HEK293 (cell line): ENCODE measurements at regions not wholly inside any gene's neighbourhood (a gene's known extent, or its start where the extent isn't known, plus 50 kb on each side); places are given as distances from the start of the nearest gene placed in this dataset.

Source experiments
- CTCF ChIA-PET: fragments of 350-600 bp; formaldehyde crosslinking; extraction: SDS; loops from one replicate; lab custom pipeline; 2021; ENCODE audit warnings: antibody characterized with exemption; lab: Yijun Ruan, JAX
- POLR2A ChIA-PET: fragments of 300-600 bp; formaldehyde crosslinking; extraction: SDS; loops from one replicate; lab custom pipeline; 2020; ENCODE audit warnings: antibody characterized with exemption, inconsistent platforms; lab: Yijun Ruan, JAX
- H3K27ac ChIP-seq: fragments of 200-500 bp; sonication (Bioruptor generic); 2 replicates; pipeline ENCODE4 v1.5.1; 2014; ENCODE audit warnings: low read depth, low read length, control low read depth, inconsistent platforms; ENCODE audit errors: extremely low read depth
- H3K36me3 ChIP-seq, 2 experiments: fragments of 200-500 bp in 1 of 2; sonication (Bioruptor generic) in 1 of 2; 1 replicate in 1 of 2; 2 replicates in 1 of 2; pipeline ENCODE4 v1.5.1; 2014 to 2017; ENCODE audit warnings: inconsistent platforms in 2 of 2, low read length in 2 of 2; ENCODE audit not compliant: control insufficient read depth in 2 of 2, insufficient read depth in 1 of 2
- H3K4me1 ChIP-seq: fragments of 200-500 bp; sonication (Bioruptor generic); 2 replicates; pipeline ENCODE4 v1.5.1; 2014; ENCODE audit warnings: mild to moderate bottlenecking, low read length, inconsistent platforms; ENCODE audit not compliant: control insufficient read depth, insufficient read depth
- H3K4me3 ChIP-seq: 2 replicates; pipeline ENCODE4 v1.5.1; 2011; ENCODE audit warnings: low read depth, mild to moderate bottlenecking, control low read depth, low read length, moderate library complexity
- H3K9me3 ChIP-seq: fragments of 200-500 bp; sonication (Bioruptor generic); 2 replicates; pipeline ENCODE4 v1.5.1; 2014; ENCODE audit warnings: low read depth, low read length, inconsistent platforms; ENCODE audit not compliant: control insufficient read depth, insufficient read depth
- GLI4 ChIP-seq: fragments of 450-650 bp; formaldehyde crosslinking; IDR thresholded peaks from 2 replicates; pipeline ENCODE4 v1.5.1; 2016; ENCODE audit warnings: missing biosample characterization, missing genetic modification characterization
- HOXA7 ChIP-seq: sonication (generic); formaldehyde crosslinking; IDR thresholded peaks from 2 replicates; pipeline ENCODE4 v1.8.1; 2022; ENCODE audit warnings: missing genetic modification reagents, borderline replicate concordance
- MEIS1 ChIP-seq: sonication (generic); formaldehyde crosslinking; IDR thresholded peaks from 2 replicates; pipeline ENCODE4 v1.8.1; 2022; ENCODE audit warnings: missing genetic modification reagents, mild to moderate bottlenecking, borderline replicate concordance
- MZF1 ChIP-seq: fragments of 450-650 bp; formaldehyde crosslinking; IDR thresholded peaks from 2 replicates; pipeline ENCODE4 v1.5.1; 2017; ENCODE audit warnings: missing biosample characterization, missing genetic modification characterization, borderline replicate concordance
- PRDM2 ChIP-seq: fragments of 450-650 bp; formaldehyde crosslinking; IDR thresholded peaks from 2 replicates; pipeline ENCODE4 v1.5.1; 2016; ENCODE audit warnings: missing biosample characterization, missing genetic modification characterization, borderline replicate concordance
- ZBTB1 ChIP-seq: fragments of 450-650 bp; formaldehyde crosslinking; IDR thresholded peaks from 2 replicates; pipeline ENCODE4 v1.5.1; 2016; ENCODE audit warnings: missing biosample characterization, missing genetic modification characterization
- ZBTB44 ChIP-seq: fragments of 450-650 bp; IDR thresholded peaks from 2 replicates; pipeline ENCODE4 v1.5.1; 2018; ENCODE audit warnings: missing biosample characterization, mild to moderate bottlenecking, missing genetic modification characterization
- ZFP3 ChIP-seq: fragments of 450-650 bp; formaldehyde crosslinking; IDR thresholded peaks from 2 replicates; pipeline ENCODE4 v1.5.1; 2016; ENCODE audit warnings: low read depth, missing biosample characterization, missing genetic modification characterization
- ZFP69B ChIP-seq: fragments of 450-650 bp; formaldehyde crosslinking; IDR thresholded peaks from 2 replicates; pipeline ENCODE4 v1.5.1; 2016; ENCODE audit warnings: missing biosample characterization, missing genetic modification characterization
- ZIC2 ChIP-seq: fragments of 450-650 bp; formaldehyde crosslinking; IDR thresholded peaks from 2 replicates; pipeline ENCODE4 v1.5.1; 2016; ENCODE audit warnings: missing biosample characterization, missing genetic modification characterization
- ZNF10 ChIP-seq: fragments of 450-650 bp; formaldehyde crosslinking; IDR thresholded peaks from 2 replicates; pipeline ENCODE4 v1.5.1; 2017; ENCODE audit warnings: missing biosample characterization, missing genetic modification characterization
- ZNF157 ChIP-seq: fragments of 450-650 bp; formaldehyde crosslinking; IDR thresholded peaks from 2 replicates; pipeline ENCODE4 v1.5.1; 2016; ENCODE audit warnings: missing biosample characterization, missing genetic modification characterization
- ZNF169 ChIP-seq: fragments of 450-650 bp; formaldehyde crosslinking; IDR thresholded peaks from 2 replicates; pipeline ENCODE4 v1.5.1; 2016; ENCODE audit warnings: missing biosample characterization, missing genetic modification characterization
- ZNF18 ChIP-seq: fragments of 450-650 bp; formaldehyde crosslinking; IDR thresholded peaks from 2 replicates; pipeline ENCODE4 v1.5.1; 2016; ENCODE audit warnings: missing biosample characterization, missing genetic modification characterization
- ZNF211 ChIP-seq: fragments of 450-650 bp; formaldehyde crosslinking; IDR thresholded peaks from 2 replicates; pipeline ENCODE4 v1.5.1; 2016; ENCODE audit warnings: low read depth, missing biosample characterization, missing genetic modification characterization
- ZNF350 ChIP-seq: fragments of 450-650 bp; formaldehyde crosslinking; IDR thresholded peaks from 2 replicates; pipeline ENCODE4 v1.5.0; 2017; ENCODE audit warnings: missing biosample characterization, mild to moderate bottlenecking, missing genetic modification characterization
- ZNF354C ChIP-seq: fragments of 450-650 bp; formaldehyde crosslinking; IDR thresholded peaks from 2 replicates; pipeline ENCODE4 v1.5.1; 2016; ENCODE audit warnings: missing biosample characterization, missing genetic modification characterization, low read depth, borderline replicate concordance
- ZNF449 ChIP-seq: fragments of 450-650 bp; formaldehyde crosslinking; IDR thresholded peaks from 2 replicates; pipeline ENCODE4 v1.5.1; 2017; ENCODE audit warnings: missing biosample characterization, mild to moderate bottlenecking, missing genetic modification characterization, moderate library complexity
- ZNF510 ChIP-seq: fragments of 450-650 bp; formaldehyde crosslinking; IDR thresholded peaks from 2 replicates; pipeline ENCODE4 v1.5.1; 2018; ENCODE audit warnings: mild to moderate bottlenecking, missing genetic modification characterization, missing biosample characterization; ENCODE audit not compliant: insufficient replicate concordance
- ZNF514 ChIP-seq: fragments of 450-650 bp; formaldehyde crosslinking; IDR thresholded peaks from 2 replicates; pipeline ENCODE4 v1.5.1; 2016; ENCODE audit warnings: missing biosample characterization, missing genetic modification characterization
- ZNF560 ChIP-seq: fragments of 450-650 bp; formaldehyde crosslinking; IDR thresholded peaks from 2 replicates; pipeline ENCODE4 v1.5.1; 2017; ENCODE audit warnings: missing biosample characterization, missing genetic modification characterization, borderline replicate concordance
- ZNF621 ChIP-seq: fragments of 450-650 bp; formaldehyde crosslinking; IDR thresholded peaks from 2 replicates; pipeline ENCODE4 v1.5.1; 2017; ENCODE audit warnings: missing biosample characterization, missing genetic modification characterization
- ZNF830 ChIP-seq: fragments of 450-650 bp; IDR thresholded peaks from 2 replicates; pipeline ENCODE4 v1.5.0; 2018; ENCODE audit warnings: missing biosample characterization, missing genetic modification characterization, low read depth, mild to moderate bottlenecking, moderate library complexity
- ZNF837 ChIP-seq: fragments of 450-650 bp; formaldehyde crosslinking; IDR thresholded peaks from 2 replicates; pipeline ENCODE4 v1.5.1; 2016; ENCODE audit warnings: missing biosample characterization, missing genetic modification characterization

- H3K36me3 ChIP-seq, result no peaks in the 10 kb centered on the region
- H3K27ac ChIP-seq, result no peak overlapping the region
- no peak overlapping the region for H3K4me3 ChIP-seq
- ChIA-PET POLR2A (no interaction called here), CTCF (no interaction called here)
- H3K4me1 ChIP-seq, result no peaks in the 10 kb centered on the region; the same call in 1 of the 2 replicates
- H3K9me3 ChIP-seq, result no peaks in the 10 kb centered on the region
- TF ChIP-seq ZNF837 (tag by site-specific recombination) (no peak), GLI4 (tag by site-specific recombination) (no peak), ZNF10 (tag by site-specific recombination) (no peak), ZFP3 (tag by site-specific recombination) (no peak), ZNF350 (tag by site-specific recombination) (no peak), MEIS1 (CRISPR knock-in tag) (no peak), ZNF560 (tag by site-specific recombination) (no peak), ZNF169 (tag by site-specific recombination) (no peak), ZNF211 (tag by site-specific recombination) (no peak), ZBTB1 (tag by site-specific recombination) (no peak), ZFP69B (tag by site-specific recombination) (no peak), ZNF621 (tag by site-specific recombination) (no peak), HOXA7 (CRISPR knock-in tag) (no peak), PRDM2 (tag by site-specific recombination) (no peak), ZNF157 (tag by site-specific recombination) (no peak), ZIC2 (no peak), ZNF830 (tag by site-specific recombination) (no peak), ZNF354C (no peak)
Observed at GRCh38 chr7:79874797-79875196, 259.8 kb upstream of the GNAI1 start.

- no peak overlapping the region for H3K4me3 ChIP-seq
- ChIA-PET POLR2A (no interaction called here), CTCF (interaction anchor here (0.7 kb wide), 1 partner anchor 18 kb away, joined by 3 read pairs; no protein-coding TSS in a partner anchor)
- no peaks in the 10 kb centered on the region for H3K36me3 ChIP-seq
- H3K4me1 ChIP-seq, result no peaks in the 10 kb centered on the region; the same call in 1 of the 2 replicates
- TF ChIP-seq ZBTB44 (tag by site-specific recombination), result no peak
- no peak for TF ChIP-seq MZF1 (tag by site-specific recombination)
- no peak for TF ChIP-seq ZNF18
- TF ChIP-seq ZNF510, result no peak
- no peak for TF ChIP-seq ZNF514 (tag by site-specific recombination)
- no peak for TF ChIP-seq HOXA7 (CRISPR knock-in tag)
- TF ChIP-seq ZNF449 (tag by site-specific recombination), result no peak
- H3K27ac ChIP-seq, result no peak overlapping the region
- no peaks in the 10 kb centered on the region for H3K9me3 ChIP-seq
Observed at GRCh38 chr7:79872176-79872575, 262.5 kb upstream of the GNAI1 start.
